ENCODE measurements at regions not wholly inside any gene's neighbourhood (a gene's known extent, or its start where the extent isn't known, plus 50 kb on each side); places are given as distances from the start of the nearest gene placed in this dataset.

GRCh38 chr17:71110326-71110725 lies 941.0 kb downstream of the KCNJ2 start:
- DNase-seq = no peak

- DNase-seq = no peak
Measured at GRCh38 chr17:71111460-71111859, 942.1 kb downstream of the KCNJ2 start.

GRCh38 chr17:71111934-71112333 lies 942.6 kb downstream of the KCNJ2 start:
- DNase-seq = no peak

- no peak for DNase-seq
Measured at GRCh38 chr17:71113347-71113746, 944.0 kb downstream of the KCNJ2 start.

GRCh38 chr17:71114911-71115668 lies 945.8 kb downstream of the KCNJ2 start:
- no peak for DNase-seq

- DNase-seq = no peak
Measured at GRCh38 chr17:71115669-71115972, 946.3 kb downstream of the KCNJ2 start.

- DNase-seq = no peak
Measured at GRCh38 chr17:71117466-71117865, 948.1 kb downstream of the KCNJ2 start.

- DNase-seq = no peak
Measured at GRCh38 chr17:71118039-71118438, 948.7 kb downstream of the KCNJ2 start.

- no peak for DNase-seq
Measured at GRCh38 chr17:71127416-71127815, 958.1 kb downstream of the KCNJ2 start.

- no peak for DNase-seq
Measured at GRCh38 chr17:71142333-71142732, 973.0 kb downstream of the KCNJ2 start.

GRCh38 chr17:71145486-71145885 lies 975.3 kb upstream of the SOX9 start:
- no peak for DNase-seq

GRCh38 chr17:71147906-71148305 lies 972.9 kb upstream of the SOX9 start:
- no peak for DNase-seq

GRCh38 chr17:71149607-71150006 lies 971.2 kb upstream of the SOX9 start:
- no peak for DNase-seq

- no peak for DNase-seq
Measured at GRCh38 chr17:71157297-71157696, 963.5 kb upstream of the SOX9 start.

- DNase-seq = no peak
Measured at GRCh38 chr17:71158437-71158836, 962.4 kb upstream of the SOX9 start.

- no peak for DNase-seq
Measured at GRCh38 chr17:71163121-71163812, 957.6 kb upstream of the SOX9 start.

GRCh38 chr17:71163813-71164122 lies 957.1 kb upstream of the SOX9 start:
- DNase-seq = no peak

- DNase-seq = no peak
Measured at GRCh38 chr17:71164561-71164960, 956.3 kb upstream of the SOX9 start.

- DNase-seq = no peak
Measured at GRCh38 chr17:71166311-71166710, 954.5 kb upstream of the SOX9 start.

GRCh38 chr17:71168053-71168741 lies 952.6 kb upstream of the SOX9 start:
- no peak for DNase-seq

GRCh38 chr17:71170070-71170469 lies 950.8 kb upstream of the SOX9 start:
- DNase-seq = no peak

- DNase-seq = no peak
Measured at GRCh38 chr17:71171270-71171669, 949.5 kb upstream of the SOX9 start.

GRCh38 chr17:71173991-71174390 lies 946.8 kb upstream of the SOX9 start:
- DNase-seq = no peak

- DNase-seq = no peak
Measured at GRCh38 chr17:71176331-71176730, 944.5 kb upstream of the SOX9 start.

Data from CD4-positive, alpha-beta T cell treated with Interleukin-4 for 1 hour (primary cell).